Fibroblast of skin of left quadriceps (primary cell): ENCODE measurements at regions not wholly inside any gene's neighbourhood (a gene's known extent, or its start where the extent isn't known, plus 50 kb on each side); places are given as distances from the start of the nearest gene placed in this dataset.
"Not testable (repeated sequence)": the region's sequence is repeated elsewhere in the genome, so short reads cannot be mapped to it uniquely, and the experiment has no call there.

Experiments
- DNase-seq, 2 experiments: peaks; one replicate each; pipeline ENCODE4 v3.0.0-alpha.2; 2013; ENCODE audit warnings: low read depth in 2 of 2

DNA sequence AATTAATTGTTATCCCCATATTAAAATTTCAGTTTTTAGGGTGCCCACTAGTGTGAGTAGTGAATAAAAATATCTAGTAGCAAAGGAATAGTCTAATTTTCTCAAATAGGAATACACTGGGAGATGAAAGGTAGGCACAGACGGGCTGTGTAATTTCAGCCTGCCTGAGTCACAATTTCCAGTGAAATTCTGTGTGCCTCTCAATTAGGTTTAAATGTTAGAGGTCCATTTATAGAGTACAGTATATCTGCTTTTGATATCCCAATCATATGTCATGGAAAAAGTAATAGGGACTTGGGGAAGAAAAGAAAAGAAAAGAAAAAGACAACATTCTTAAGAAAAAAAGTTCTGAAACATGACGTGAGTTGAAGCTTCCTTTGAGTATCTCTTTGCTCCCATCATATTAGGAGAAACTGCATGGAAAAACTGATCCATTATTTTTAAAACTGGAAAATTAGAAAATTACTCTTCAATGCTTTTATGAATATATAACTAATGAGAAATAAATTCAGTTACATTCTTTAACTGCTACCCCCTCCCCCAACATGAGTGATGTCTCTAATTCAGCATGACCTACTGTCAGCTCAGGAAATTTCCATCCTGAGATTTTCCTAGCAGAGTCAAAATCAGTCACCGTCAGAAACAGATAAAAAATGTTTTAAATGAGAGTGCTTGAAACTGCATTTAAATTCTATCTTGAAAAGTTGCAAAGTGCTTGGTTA is 473.8 kb upstream of the HSF2 start:
- DNase-seq: no peak

DNA sequence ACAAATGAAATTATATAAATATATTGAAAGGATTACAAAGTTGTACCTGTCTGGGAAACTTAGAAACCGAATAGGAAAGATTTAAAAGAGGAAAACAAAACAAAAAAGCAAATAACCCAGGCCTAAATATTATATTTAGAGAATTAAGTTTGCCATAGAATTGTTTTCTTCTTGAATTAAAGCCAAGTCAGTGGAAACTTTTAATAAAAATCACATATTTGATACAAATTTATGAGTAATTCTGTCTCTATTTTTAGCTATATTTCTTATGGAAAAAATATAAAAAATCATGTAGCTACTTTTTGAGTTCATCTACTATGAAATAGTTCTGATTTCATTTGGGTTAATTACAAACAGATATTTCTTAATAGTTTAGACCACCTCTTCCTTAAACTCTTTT is 470.2 kb upstream of the HSF2 start:
- no peak for DNase-seq

DNA sequence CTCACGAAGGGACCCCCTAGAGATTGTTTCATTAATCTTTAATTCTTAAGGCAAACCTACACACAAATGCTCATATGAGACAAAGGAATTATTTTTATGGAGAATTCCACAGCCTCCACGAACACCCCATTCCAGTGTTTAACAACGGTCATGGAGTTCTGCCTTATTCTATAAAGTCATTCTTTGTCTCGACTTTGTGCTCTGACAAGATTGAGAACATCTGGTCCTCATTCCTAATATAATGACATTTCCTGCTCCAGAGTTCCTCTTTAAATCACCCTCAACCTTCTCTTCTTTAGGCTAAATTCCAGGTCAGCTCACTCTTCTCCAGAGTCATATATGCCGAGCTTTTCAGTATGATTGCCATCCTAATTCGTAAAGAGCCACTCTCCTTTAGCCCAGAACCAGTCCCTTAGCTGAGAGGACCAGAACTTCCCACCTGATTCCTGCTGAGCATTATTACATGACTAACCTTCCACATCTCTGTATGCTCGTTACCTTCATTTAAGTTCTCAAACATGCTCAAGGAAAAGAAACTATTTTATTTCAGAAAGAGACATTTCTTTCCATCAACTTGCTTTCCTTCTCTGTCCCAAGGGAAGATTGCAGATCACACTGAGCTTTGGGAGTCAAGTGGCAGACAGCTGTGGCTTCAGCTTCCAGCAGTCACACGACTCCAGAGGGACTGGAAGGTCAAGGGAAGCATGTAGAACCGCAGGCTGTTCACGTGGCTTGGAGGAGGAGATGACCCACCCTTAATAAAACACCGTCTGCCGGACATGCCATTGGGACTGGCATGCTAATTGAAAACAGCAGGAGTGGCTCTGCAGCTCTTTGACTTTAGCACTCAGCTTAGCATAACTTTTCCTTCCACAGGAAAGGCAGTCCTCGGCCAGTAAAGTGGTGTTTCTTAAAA is 467.1 kb upstream of the HSF2 start:
- DNase-seq: peak; percentile 87 to 88

DNA sequence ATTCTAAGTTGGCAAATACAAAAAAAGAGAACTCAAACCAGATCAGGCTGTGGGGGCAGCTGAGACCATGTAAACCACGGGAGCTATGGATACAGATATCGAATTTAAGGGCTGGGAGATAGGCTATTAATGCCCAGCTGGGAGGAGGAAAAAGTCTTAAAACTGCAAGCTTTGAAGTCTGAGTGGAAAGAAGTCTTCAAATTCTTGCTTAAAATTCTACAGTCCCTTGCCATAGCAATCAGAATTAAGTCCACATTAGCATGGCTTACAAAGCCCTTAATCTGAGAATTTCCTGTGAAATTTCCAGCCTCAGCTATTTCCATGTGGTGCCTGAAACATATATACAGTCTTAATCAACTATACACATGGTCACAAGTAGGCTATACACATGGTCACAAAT is 465.0 kb upstream of the HSF2 start:
- no peak for DNase-seq

DNA sequence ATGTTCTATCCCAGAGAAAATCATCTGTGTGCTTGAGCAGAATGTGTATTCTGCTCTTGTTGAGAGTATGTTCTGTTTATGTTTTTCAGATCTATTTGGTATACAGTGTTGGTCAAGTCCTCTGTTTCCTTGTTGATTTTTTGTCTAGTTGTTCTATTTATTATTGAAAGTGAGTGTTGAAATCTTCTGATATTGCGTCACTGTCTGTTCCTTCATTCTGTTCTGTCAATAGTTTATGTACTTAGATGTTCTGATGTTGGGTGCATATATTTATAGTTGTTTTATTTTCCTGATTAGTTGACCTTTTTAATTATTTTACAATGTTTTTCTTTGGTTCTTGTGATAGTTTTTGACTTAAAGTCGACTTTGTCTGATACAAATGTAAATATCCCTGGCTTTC is 458.7 kb upstream of the HSF2 start:
- DNase-seq: no peak

DNA sequence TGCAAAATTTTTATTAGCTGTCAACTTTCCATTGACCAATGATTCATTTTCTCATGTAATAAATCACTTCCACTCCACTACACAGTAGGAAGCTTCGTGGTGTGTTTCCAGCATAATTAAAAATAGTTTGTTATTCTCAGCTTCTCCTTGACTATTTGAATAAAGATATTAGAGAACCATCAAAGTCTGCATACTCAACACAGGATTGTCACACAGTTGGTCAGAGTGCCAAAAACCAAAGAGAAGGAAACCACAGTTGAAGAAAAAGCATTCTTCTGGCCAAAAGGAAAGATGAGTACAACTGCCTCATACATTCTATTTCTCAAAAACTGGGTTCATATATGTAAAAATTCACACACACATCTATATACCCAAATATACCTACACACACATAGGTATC is 455.1 kb upstream of the HSF2 start:
- peak; percentile 36 to 43 for DNase-seq

DNA sequence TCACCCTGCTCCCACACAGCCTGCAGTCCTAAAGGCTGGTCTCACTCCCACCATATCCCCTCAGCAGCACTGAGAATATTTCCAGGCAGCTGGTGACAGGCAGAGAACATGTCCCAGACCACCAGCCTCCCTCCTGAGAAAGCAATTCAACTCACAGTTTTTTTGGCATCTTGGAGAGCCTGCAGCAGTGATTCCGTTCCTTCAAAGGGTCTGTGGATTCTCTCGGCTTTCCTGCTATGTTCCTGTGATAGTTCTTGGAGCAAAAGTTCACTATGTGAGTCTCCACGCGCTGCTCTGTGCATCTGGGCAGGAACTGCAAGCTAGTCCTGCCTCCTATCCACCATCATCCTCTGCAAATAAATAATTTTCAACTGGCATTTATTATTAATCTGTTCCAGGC is 448.3 kb upstream of the HSF2 start:
- DNase-seq: no peak

DNA sequence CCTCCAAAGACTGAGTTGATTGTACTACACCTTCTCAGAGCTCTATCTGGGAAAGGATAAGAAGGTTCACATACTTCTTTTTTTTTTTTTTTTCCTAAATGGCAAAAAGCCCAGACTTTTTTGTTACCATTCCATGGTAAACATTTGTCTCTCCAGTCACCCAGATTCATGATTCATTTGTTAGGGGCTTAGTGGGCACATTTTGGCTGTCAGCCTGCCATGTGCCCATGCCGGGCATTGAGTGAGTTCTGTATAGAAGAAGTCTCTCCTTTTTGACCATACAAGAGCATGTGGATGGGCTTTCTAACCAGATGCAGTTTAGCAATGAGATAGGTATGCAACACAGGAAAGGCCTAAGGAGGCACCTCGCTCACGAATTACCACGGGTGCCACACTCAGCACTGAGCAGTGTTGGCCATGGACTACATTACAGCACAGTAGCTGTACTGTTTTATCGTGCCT is 447.5 kb upstream of the HSF2 start:
- peak; percentile 48 to 55 for DNase-seq

DNA sequence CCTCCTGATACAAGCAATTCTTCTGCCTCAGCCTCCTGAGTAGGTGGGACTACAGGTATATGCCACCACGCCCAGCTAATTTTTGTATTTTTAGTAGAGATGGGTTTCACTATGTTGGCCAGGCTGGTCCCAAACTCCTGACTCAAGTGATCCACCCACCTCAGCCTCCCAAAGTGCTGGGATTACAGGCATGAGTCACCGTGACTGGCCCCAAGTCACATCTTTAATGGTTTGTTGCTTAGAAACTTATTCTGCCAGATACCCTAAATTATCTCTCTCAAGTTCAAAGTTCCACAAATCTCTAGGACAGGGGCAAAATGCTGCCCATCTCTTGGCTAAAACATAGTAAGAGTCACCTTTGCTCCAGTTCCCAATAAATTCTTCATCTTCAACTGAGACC is 444.1 kb upstream of the HSF2 start:
- DNase-seq: not testable (repeated sequence)

DNA sequence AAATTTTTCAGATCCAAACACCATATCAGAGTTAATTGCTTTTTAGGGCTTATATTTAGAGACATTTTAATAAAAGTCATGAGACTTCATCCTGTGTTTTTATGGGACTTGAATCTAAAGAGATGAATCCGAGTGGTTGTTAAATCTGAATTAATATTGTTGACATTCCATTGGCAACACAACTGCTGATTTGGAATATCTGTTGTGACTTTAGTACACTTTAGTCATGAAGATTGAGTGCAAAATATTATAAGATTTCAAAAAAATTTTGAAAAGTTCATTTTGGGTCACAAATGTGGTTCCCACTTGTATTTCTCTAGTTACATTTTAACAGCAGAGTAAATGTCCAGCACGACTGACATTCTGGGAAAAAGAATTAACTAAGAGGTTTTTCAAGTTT is 442.7 kb upstream of the HSF2 start:
- no peak for DNase-seq

DNA sequence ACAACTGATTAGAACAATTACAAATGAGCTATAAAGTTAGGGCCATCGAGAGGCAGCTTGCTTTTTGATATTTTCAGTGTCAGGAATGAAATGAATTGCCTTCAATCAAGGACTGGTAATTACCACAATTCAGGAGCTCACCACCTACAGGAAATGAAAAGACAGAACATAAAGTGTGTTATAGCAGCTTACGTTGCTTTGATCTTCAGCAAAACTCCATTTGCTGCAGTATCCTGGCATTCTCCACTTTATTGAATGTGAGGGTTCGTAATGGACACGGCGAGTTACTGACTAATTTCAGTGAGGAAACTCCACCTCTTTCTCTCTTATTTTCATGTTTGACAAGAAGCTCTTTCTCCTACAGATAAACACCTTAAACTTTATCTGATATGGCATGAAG is 440.0 kb upstream of the HSF2 start:
- no peak for DNase-seq

DNA sequence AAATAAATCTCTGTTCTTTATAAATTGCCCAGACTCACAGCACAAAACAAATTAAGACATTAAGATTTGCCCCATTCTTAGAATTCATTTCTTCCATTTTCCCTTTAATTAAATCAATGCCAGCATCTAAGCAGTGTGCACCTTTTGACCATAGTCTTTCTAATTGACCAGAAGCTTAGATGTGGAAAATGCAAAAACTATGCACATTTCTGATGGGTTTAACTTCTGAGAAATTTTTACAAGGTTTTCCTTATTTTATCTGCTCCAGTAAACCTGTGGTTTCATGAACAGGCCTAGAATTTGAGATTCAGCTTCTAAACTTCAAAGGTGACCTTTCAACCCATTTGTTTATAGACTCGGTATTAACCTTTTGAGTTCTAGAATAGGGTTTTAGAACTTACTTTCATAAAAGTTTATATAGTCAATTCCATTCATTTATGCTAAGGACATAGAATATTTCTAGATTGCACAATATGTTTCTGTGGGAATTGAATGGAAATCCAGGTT is 437.8 kb upstream of the HSF2 start:
- DNase-seq: no peak

DNA sequence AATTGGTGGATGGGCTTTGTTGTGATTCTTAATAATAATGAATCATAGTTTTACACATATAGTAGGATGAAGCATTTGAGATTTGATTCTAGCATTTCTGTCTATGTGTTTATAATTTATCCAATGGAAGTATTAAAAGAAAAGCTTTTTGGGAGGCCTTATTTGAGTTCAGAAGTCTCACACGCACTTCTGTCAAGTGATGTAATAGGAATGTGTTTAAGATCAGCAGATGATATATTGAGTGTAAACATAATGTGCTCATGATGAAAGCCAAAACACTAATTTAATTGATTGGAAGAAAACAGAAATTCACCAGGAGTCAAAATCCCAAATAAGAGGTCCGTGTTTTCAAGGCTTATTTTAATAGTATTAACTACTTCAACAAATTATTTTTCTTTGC is 435.6 kb upstream of the HSF2 start:
- DNase-seq: no peak

DNA sequence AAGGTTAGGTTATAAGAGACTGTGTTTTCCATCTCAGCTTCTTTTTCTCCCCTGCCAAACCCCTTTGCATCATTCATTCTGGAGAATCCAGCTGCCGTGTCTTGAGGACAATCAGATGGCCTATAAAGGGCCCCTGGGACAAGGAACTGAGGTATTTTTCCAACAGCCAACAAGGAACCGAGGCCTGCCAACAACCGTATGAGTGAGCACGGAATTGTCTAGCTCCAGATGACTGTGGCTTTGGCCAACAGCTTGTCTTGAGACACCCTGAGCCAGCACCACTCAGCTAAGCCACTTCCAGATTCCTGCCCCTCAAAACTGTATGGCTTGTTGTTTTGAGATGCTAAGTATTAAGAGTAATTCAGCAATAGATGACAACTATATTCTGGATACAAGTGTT is 433.7 kb upstream of the HSF2 start:
- DNase-seq: no peak

DNA sequence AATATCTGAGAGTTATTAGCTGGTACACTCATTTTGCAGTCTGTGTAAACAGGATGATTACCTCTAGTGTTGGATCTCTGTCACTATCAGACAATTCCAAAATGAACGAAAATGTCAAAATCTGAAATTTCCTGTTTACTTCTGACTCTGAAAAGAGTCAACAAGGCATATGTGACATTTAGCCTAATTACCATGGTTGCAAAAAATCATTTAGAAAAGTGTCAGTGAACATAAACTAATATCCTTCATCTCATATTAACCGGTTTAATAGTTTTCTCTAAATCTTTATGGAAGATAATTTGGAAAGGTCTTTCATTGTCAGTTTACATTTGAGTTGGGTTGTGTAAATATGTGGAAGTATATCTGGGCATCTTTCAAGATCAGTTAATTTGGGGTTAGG is 431.8 kb upstream of the HSF2 start:
- DNase-seq: no peak

DNA sequence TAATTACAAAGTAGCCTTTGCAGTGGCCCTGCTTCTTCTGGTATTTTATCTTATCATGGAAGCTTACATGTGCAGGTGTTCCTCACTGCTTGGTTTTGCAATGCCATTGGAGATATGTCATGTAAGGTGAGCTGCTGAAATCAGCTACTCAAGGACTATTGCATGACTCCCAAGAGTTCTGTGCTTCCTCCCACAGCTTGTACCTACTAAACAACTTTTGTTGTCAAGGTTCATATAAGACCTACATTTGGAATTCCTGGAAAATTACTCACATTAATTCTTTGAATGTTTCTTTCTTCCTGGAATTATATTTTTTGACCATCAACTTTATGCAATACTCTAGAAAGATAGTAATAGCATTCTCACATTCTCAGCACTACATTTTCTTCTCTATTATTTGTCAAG is 427.5 kb upstream of the HSF2 start:
- peak; percentile 21 to 25 for DNase-seq

DNA sequence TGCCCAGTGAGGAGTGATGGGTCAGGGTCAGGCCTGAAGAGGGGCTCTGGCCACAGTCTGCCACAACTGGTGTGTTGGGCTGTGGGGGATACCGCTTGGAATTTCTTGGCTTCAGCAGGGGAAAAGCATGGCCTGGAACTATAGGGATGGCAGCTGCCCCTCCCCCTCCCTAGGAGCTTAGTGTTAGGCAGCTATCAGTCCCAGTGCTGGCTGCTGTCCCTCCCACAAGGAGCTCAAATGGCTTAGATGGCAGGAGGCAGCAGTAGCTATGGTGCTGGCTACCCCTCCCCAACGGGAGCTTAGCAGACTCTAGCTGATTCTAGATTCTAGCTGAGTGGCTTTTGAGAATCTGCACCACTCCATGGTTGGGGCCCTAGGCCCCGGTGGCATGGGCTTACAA is 414.5 kb upstream of the HSF2 start:
- no peak for DNase-seq

DNA sequence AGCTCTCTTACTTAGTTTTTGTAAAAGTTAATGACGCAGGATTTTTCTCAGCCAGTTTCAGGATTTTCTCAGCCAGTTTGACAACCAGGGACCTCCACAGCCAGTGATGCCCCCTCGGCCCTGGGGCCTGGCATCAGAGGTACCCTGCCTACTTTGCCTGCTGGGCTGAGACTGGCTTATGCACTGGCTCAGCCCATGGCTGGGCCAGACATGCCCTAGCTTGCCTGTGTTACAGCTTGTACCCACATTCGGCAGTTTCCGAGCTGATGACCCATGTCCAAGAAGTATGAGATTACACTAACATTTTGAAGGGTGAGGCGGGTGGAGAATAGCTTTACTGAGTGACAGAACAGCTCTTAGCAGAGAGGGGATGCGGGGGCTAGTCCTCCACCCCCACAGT is 406.1 kb upstream of the HSF2 start:
- DNase-seq: no peak

DNA sequence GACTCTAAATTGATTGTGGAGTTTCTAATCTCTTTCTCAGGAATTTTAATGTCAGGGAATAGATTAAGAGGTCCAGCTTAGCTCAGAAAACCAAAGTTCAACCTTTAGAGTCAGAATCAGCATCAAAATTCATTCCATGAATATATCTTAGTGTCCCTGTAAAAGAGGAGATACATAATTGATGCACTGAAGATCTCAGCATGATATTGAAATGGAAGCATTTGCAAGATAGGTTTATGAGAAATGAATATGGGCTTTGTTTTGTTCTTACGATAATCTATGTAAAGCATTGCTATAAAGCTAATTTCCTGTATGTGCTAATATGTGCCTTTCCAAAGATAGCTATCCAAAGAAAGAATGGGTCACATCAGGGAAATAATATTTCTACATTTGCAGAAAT is 404.5 kb upstream of the HSF2 start:
- DNase-seq: no peak

DNA sequence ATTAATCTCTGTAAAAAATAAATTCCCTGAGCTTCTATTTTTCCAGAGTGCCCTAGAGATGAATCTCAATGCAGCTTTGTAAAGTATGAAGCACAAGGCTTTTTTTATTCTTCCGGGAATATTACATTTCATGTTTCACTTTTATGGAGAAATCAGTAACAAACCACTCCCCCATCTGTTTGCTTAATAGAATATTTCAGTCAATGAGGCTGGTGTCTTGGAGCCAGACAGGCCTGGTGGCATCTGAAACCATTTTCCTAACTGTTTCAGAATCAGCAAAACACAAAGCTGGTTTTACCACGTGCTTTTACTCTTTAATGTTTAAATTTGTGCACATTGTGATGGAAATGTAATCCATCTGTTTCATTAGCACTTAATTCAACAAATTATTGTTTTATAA is 400.8 kb upstream of the HSF2 start:
- DNase-seq: no peak

DNA sequence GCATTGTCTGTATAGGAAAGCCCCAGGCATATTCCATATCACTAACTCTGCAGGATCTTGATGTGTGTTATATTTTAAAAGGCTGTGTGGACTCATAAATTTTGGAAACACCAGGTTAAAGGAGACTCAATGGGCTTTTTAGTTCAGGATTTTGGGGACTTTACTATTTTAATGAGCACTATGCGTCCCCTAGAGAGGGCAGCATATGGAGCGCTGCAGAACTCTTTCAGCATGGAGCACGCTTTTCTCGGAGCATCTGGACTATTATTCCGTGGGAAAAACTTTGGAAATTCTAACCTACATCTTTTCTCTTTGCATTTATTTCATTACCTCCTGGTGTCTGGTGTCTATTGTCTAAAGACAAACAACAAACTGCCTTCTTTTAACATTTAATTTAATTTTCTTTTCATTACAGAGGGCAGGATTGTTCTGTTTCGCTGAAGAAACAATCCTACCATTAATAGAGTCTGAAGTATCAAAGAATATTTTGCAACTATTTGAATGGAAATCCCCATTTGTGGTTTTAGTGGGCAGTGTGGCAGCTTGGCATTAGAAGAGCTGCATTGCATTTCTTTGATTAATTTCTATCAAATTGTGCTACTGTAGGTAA is 399.9 kb upstream of the HSF2 start:
- DNase-seq: no peak

DNA sequence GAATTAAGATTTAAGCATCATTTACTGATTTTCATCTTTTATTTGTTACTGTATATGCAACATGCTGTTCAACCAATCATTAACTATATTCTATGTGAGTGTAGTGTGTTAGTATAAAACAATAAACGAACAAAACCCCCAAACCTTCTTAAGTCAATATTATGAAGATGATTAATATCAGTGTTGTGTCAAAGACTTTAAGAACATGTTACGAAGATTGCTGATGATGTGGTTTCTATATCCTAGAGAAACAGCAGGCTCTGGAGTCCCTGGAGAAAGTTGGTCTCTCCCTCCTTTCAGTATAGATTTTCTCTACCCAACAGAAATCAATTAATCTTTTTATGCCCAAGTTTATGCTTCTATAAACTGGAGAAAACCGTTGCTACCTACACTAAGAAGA is 393.8 kb upstream of the HSF2 start:
- no peak for DNase-seq

DNA sequence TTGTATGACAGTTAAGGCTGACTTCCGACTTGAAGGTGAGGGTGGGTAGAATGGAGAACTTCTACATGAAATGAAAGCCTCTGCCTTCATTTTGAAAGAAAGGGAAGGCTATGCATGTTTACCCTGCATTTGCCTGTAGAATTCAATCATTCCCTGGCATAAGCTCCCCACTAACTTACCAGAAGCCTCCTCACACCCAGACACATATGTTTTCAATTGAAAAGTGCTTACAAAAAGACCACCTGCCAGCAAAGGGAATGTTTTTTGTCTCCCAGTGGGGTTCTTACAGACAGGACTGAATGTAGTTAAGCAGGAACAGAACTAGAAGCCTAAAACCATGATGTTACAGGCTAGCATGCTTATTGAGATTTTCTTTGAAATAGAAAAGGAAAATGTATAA is 392.1 kb upstream of the HSF2 start:
- peak; percentile 55 to 59 for DNase-seq
